D721Med (cell line): ENCODE measurements at regions not wholly inside any gene's neighbourhood (a gene's known extent, or its start where the extent isn't known, plus 50 kb on each side); places are given as distances from the start of the nearest gene placed in this dataset.

Experiments
- DNase-seq: peaks from one replicate; pipeline ENCODE4 v3.0.0; 2011; ENCODE audit warnings: low spot score; ENCODE audit not compliant: insufficient read length
- FAIRE-seq: peaks from 2 replicates; lab custom pipeline; 2011; peaks lifted over from hg19 to GRCh38; lab: Jason Lieb, UNC
- CTCF ChIP-seq: IDR thresholded peaks from 2 replicates; pipeline ENCODE4 v1.5.1; 2012; ENCODE audit warnings: mild to moderate bottlenecking, control low read depth; ENCODE audit not compliant: insufficient read depth; ENCODE audit errors: missing control alignments

DNA sequence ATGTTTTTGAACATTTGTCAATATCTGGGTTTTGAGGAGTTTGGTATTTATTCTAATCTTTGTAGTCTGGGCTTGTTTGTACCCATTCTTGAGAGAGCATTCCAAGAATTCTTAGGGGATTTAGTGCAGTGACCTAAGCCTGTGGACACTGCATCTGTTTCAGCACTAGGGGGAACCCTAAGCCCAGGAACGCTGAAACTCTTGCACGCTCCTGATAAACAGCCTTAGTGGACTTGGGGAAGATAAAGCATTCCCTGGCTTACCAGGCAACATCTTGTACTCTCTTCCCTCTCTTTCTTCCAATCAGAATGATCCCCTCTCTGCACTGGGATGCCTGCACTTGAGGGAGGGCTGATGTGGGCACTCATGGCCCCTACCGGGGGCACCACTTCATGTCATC is 654.9 kb upstream of the HTR2C start:
- peak; percentile 44 for FAIRE-seq
- TF ChIP-seq CTCF: peak; percentile 46
- DNase-seq: no peak

DNA sequence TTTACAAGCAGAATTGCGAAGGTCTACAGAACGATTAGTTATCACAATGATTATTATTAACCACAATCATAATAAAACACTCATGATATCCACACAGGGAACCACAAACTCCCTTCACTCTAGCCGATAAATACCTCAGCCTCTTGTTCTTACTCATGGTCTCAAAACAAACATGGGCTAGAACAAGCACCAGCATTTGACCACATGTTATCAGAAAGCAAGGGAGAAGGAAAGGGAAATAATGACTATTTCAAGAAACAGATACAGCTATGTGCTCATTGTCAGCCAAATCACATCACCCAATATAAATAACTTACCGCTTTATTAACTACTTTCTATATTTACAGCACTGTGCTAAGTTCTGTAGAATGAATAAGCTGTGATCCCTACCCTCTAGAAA is 663.2 kb upstream of the HTR2C start:
- DNase-seq (no peak), FAIRE-seq (no peak)
- TF ChIP-seq CTCF: no peak

DNA sequence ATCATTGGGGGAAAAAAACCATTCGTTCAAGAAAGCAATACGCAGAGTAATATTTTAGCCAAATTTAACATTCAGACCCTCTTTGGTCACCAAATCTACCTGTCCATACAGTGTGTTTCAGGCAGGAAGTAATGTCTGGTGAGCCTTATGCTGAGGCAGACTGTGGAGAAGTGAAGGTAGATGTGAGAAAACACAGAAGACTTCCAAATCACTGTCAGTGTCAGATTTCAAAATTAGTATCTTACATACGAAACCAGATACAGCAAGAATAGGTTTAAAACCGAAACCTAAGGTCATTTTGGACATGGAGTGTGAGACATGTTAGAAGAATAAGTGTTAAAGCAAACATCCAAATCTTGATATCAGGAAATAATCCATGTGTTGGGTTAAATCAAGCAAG is 664.5 kb upstream of the HTR2C start:
- DNase-seq: no peak
- no peak for TF ChIP-seq CTCF
- FAIRE-seq: no peak

GRCh38 chrX:113906168-113906567 is 677.7 kb upstream of the HTR2C start:
- TF ChIP-seq CTCF: no peak
- DNase-seq: no peak
- FAIRE-seq: no peak

DNA sequence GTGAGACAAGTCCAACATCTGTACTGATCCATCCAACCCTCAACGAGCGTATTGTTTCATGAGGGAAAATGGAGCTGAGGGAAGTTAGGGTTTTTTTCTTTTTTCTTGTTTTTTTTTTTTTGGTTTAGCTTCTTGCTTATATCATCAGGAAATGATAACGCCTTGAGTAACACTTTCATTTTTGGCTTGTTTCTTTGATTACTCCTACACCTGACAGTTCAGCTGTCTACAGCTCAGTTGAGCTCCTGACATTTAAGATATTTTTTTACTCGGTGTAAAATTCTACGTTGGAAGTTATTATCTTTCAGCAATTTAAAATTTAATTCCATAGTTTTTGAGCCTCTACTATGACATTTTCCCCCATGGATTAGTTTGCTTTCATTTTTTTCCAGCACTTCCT is 691.0 kb upstream of the HTR2C start:
- FAIRE-seq (no peak), DNase-seq (no peak)
- no peak for TF ChIP-seq CTCF

DNA sequence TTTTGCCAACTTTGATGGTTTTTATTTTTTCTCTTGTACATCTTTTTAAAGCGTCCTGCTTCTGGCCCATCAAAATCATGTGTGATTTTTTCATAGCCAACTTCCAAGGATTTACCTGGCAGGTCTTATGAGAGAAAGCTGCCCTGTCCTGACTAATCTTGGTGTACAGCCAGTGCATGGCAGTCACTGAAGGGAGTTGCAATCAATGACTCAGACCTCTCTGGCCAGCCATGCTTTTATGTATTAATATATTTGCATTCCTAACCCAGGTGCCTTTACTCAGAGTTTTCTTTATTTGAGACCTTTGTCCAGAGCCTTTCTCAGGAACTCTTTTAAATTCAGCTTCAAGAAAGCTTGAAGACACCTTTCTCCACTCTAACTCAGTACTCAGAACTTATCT is 691.5 kb upstream of the HTR2C start:
- FAIRE-seq: no peak
- DNase-seq: no peak
- TF ChIP-seq CTCF: no peak

- DNase-seq: no peak
- TF ChIP-seq CTCF: no peak
- no peak for FAIRE-seq
Observed at GRCh38 chrX:113873056-113873455, 710.8 kb upstream of the HTR2C start.
